Suppressor macrophage treated with lipopolysaccharide for 4 hours (primary cell): ENCODE measurements at regions not wholly inside any gene's neighbourhood (a gene's known extent, or its start where the extent isn't known, plus 50 kb on each side); places are given as distances from the start of the nearest gene placed in this dataset.

Experiments
- DNase-seq: peaks from one replicate; pipeline ENCODE4 v3.0.0-alpha.2; 2020

DNA sequence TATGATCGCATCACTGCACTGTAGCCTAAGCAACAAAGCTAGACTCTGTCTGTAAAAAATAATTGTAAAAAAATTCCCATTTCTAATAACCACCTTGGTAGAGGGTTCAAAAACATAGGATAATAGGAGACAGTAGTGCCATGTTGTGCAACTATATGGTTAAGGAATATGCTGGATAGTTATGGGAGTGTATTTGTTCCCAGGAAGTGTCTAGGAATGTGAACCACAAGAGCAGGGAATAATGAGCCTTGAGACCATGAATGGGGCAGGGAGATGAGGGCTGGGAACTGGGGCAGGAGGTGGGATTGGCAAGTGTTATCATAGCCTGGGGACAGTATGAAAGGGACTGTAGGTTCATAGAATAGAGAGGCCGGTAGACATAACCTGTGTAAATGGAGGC lies 50.4 kb downstream of the RUSC2 start:
- no peak for DNase-seq

- no peak for DNase-seq
These were observed 56.9 kb downstream of the RUSC2 start for GRCh38 chr9:35546853-35547252.

GRCh38 chr9:35547889-35548418 lies 57.1 kb upstream of the TESK1 start:
- no peak for DNase-seq

- no peak for DNase-seq
These were observed 56.5 kb upstream of the TESK1 start for GRCh38 chr9:35548571-35548970.

DNA sequence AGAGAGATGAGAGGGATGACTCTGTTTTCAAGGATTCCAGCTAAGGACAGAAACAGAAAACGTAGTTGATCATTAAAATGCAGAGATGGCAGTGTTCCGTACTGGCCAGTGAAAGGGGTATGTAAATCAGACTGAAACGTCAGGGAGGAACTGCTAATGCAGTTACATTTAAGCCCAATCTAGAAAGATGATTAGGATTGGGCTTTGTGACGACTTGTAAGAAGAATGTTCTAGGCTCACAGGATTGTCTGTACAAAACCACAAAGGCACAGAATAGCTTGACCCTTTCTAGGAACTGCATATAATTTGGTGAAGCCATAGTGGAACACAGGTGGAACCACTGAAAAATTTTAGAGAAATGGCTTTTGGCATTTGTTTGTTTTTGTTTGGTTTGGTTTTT lies 55.6 kb upstream of the TESK1 start:
- no peak for DNase-seq

GRCh38 chr9:35552376-35552775 lies 52.7 kb upstream of the TESK1 start:
- no peak for DNase-seq

GRCh38 chr9:35552837-35553236 lies 52.2 kb upstream of the TESK1 start:
- no peak for DNase-seq

DNA sequence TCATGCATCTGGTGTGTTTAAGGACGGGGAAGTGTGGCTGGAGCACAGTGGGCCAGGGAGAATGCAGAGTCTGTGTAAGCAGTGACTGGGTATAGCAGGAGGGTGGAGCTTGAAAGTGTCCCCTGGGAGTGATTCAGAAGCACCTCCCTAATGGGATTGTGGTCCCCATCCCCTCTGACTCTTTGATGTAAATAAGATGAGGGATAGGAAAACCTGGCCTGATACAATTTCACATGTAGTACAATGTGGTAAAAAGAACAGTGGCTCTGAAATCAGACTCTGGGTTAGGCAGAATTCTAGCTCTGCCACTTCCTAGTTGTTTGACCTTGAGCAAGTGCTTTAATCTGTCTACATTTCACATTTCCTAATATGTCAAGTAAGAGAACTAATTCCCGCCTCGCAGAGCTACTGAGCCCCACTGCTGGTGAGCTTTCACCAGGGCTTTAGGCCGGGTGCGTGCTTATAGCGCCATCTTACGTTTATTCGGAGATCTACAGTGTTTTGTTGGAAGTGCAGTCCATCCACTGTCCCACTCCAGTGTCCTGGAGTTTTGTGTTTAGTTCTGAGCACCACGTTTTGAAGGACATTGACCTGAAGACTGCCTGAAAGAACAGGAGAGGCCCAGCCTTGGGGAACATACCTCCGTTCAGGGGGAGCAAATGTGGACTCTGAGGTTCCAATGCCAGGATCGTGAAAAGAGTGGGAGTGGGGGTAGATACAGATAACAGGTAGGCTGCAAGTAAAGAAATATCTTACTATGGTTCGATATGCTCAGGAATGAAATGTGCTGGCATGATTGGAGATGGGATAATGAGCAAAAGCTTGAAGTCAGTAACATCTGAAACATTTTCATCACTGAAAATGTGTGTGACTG lies 51.2 kb upstream of the TESK1 start:
- DNase-seq, result peak; percentile 82

DNA sequence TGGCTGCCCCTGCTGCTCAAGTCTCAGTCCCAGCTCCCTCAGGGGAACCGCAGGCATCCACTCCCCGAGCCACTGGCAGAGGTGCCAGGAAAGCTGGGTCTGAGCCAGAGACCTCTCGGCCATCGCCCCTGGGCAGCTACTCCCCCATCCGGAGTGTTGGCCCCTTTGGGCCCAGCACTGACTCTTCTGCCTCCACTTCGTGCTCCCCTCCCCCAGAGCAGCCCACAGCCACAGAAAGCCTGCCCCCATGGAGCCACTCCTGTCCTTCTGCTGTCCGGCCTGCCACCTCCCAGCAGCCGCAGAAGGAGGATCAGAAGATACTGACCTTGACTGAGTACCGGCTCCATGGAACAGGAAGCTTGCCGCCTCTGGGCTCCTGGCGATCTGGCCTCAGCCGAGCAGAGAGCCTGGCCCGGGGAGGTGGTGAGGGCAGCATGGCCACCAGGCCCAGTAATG lies 49.8 kb upstream of the TESK1 start:
- no peak for DNase-seq
